Activated T-cell treated with anti-CD3 and anti-CD28 coated beads, Interleukin-2, amount 50 U/mL, for 4 hours (primary cell): ENCODE measurements at regions not wholly inside any gene's neighbourhood (a gene's known extent, or its start where the extent isn't known, plus 50 kb on each side); places are given as distances from the start of the nearest gene placed in this dataset.
A peak's percentile ranks its signal among the peaks of the same experiment; 100 is the strongest.
"Not testable (repeated sequence)": the region's sequence is repeated elsewhere in the genome, so short reads cannot be mapped to it uniquely, and the experiment has no call there.

Experiments
- ATAC-seq, 2 donors: fragments of 200-7000 bp; cut with Tn5 transposase; one replicate each; pipeline ENCODE4 v1.10.0; 2021
- DNase-seq: peaks from one replicate; pipeline ENCODE4 v3.0.0-alpha.2; 2020
- H3K27me3 Mint-ChIP-seq: one replicate; pipeline ENCODE4 v1.8.0; 2021; ENCODE audit warnings: low read depth, mixed read lengths
- H3K36me3 Mint-ChIP-seq: one replicate; pipeline ENCODE4 v1.8.0; 2022; ENCODE audit warnings: mixed read lengths; ENCODE audit not compliant: insufficient read depth
- H3K4me1 Mint-ChIP-seq: one replicate; pipeline ENCODE4 v1.8.0; 2021; ENCODE audit warnings: low read depth, mixed read lengths
- H3K4me3 Mint-ChIP-seq: one replicate; pipeline ENCODE4 v1.8.0; 2021; ENCODE audit warnings: mild to moderate bottlenecking, moderate library complexity, mixed read lengths
- H3K9me3 Mint-ChIP-seq: one replicate; pipeline ENCODE4 v1.8.0; 2021; ENCODE audit warnings: mixed read lengths

GRCh38 chr6:167208819-167209576 is 51.2 kb upstream of the GPR31 start:
- Mint-ChIP-seq H3K27me3 (peaks cover 10% of the 10 kb centered on the region), H3K4me3 (no peak overlapping the region), H3K9me3 (no peaks in the 10 kb centered on the region), H3K4me1 (no peaks in the 10 kb centered on the region), H3K36me3 (no peaks in the 10 kb centered on the region)
- no peak for DNase-seq
- ATAC-seq = no peak

DNA sequence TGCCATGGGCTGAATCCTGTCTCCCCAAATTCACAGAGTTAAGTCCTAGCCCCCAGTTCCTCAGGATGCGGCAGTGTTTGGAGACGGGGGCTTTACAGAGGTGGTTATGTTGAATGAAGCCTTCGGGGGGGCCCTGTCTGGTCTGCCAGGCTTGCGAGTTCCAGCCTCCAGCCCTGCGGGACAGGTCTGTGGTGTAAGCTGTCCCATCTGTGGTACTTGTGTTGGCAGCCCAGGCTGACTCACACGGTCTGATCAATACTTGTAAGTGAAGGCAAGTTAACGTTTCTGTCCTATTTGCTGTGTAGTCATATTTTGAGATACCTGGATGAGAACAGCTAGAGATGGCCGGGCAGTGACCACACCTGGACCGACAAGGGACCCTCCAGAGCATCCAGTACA is 51.8 kb upstream of the GPR31 start:
- H3K9me3 Mint-ChIP-seq = no peaks in the 10 kb centered on the region
- no peaks in the 10 kb centered on the region for H3K36me3 Mint-ChIP-seq
- H3K4me3 Mint-ChIP-seq = no peak overlapping the region
- DNase-seq (no peak), ATAC-seq (no peak)
- H3K4me1 Mint-ChIP-seq = no peaks in the 10 kb centered on the region
- peaks cover 10% of the 10 kb centered on the region for H3K27me3 Mint-ChIP-seq

DNA sequence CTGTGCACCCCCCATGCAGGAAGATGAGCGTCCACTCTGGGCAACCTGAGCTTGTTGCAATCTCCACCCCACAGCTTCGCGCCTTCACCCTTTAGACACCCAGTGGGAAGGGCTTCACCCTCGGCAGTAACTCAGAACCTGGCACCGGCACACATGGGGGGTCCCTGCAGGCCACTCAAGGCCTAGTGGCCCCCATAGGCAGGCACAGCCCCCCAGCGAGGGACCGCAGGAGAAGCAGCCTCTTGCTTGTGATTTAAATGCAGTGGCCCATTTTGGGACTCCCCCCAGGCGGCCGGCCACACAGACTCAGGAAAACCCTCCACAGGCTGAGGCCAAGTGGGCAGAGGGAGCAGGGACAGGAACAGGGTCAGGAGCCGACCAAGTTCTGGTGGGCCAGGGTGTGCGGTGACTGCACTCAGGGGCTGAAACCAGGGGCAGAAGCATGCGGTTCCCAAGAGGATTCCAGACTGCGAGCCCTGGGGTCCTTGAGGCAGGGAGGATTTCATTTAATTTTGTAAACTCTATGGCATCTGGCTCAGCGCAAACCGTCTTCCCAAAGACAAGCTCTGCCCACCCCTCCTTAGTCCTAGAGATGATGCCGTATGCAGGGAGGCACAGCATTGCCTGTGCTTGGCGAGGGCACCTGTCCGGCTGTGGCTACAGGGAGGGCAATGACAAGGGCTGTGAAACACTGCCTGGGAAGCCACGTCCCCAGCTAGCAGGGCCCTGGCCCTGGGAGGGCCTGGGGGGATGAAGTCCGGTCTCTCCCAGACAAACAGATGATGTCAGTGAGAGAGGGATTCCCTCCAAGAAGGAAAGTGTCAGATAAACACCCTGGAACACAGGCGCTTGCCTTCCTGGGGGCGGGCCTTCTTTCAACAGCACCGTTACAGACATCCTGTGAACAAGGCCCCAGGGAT is 52.9 kb upstream of the GPR31 start:
- no peaks in the 10 kb centered on the region for H3K9me3 Mint-ChIP-seq
- ATAC-seq = no peak
- no peaks in the 10 kb centered on the region for H3K36me3 Mint-ChIP-seq
- H3K27me3 Mint-ChIP-seq = peaks cover 10% of the 10 kb centered on the region
- no peak for DNase-seq
- H3K4me3 Mint-ChIP-seq = no peak overlapping the region
- H3K4me1 Mint-ChIP-seq = no peaks in the 10 kb centered on the region

- DNase-seq (no peak), ATAC-seq (no peak)
- no peaks in the 10 kb centered on the region for H3K4me1 Mint-ChIP-seq
- H3K27me3 Mint-ChIP-seq = peaks cover 8% of the 10 kb centered on the region
- no peaks in the 10 kb centered on the region for H3K9me3 Mint-ChIP-seq
- no peaks in the 10 kb centered on the region for H3K36me3 Mint-ChIP-seq
- no peak overlapping the region for H3K4me3 Mint-ChIP-seq
Measured at GRCh38 chr6:167211295-167211648, 53.5 kb upstream of the GPR31 start.

DNA sequence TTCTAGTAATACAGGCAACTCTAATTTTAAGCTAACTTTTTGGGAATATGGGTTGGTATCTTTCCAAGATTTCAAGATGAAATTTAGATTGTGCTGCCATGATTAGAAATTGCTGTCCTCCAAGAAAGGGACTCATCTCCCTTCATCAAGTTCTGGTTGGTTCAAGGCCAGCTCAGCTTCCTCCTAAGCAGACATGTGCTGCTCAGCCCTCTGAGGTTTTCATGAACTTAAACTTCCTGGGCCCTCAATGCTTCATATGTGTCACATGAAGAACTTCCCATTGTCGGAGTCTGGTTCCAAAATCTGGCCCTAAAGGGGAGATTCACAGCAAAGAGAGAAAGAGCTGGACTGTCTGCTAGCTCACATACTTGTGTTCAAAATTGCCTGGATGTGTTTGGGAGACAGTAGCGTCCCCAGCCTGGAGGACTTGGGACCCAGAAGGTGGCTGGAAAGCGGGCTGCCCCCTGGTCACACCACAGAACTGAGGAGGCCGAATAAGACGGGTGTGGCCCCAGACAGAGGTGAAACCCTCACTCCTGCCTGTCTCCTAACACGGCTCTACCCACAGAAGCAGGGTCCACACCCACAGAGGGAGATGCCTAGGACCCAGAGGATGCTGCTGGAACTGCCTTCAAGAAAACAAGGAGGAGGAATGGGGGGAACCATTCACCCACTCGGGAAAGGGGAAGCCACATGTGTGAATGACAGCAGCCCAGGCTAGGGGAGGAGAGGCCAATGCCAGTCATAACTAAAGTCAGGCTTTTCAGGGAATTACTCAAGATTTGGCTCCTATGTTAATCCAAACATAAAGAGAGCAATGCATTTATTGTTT is 54.3 kb upstream of the GPR31 start:
- Mint-ChIP-seq H3K4me3 (no peak overlapping the region), H3K4me1 (no peaks in the 10 kb centered on the region), H3K27me3 (no peaks in the 10 kb centered on the region), H3K36me3 (no peaks in the 10 kb centered on the region), H3K9me3 (no peaks in the 10 kb centered on the region)
- no peak for DNase-seq
- ATAC-seq = peak in 1 of 2 donors; percentile 40

GRCh38 chr6:167212713-167213005 is 54.9 kb upstream of the GPR31 start:
- DNase-seq = no peak
- ATAC-seq = peak; percentile 48 to 51
- H3K27me3 Mint-ChIP-seq = no peaks in the 10 kb centered on the region
- no peak overlapping the region for H3K4me3 Mint-ChIP-seq
- H3K4me1 Mint-ChIP-seq = no peaks in the 10 kb centered on the region
- H3K36me3 Mint-ChIP-seq = no peaks in the 10 kb centered on the region
- no peaks in the 10 kb centered on the region for H3K9me3 Mint-ChIP-seq

DNA sequence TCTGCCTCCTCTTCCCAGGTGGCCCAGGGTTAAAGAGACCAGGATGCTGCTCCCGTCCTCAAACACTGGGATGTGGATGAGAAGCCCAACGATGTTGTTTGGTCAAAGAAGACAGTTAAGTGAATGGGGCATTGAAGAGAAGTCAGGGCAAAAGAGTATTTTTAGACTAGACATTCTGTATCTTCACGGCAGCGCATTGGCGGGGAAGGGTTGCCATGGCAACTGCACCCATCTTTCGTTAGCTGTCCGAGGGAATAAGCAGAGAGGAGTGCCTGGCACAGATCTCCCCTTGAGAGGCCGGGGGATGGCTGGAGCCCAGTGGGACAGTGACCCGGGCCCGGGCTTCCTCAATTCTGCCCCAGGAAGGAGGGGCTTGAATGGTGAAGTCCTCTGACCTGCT is 56.4 kb upstream of the GPR31 start:
- ATAC-seq (no peak), DNase-seq (no peak)
- H3K4me3 Mint-ChIP-seq = no peak overlapping the region
- no peaks in the 10 kb centered on the region for H3K27me3 Mint-ChIP-seq
- no peaks in the 10 kb centered on the region for H3K4me1 Mint-ChIP-seq
- no peaks in the 10 kb centered on the region for H3K9me3 Mint-ChIP-seq
- H3K36me3 Mint-ChIP-seq = no peaks in the 10 kb centered on the region

- not testable (repeated sequence) for H3K4me1 Mint-ChIP-seq, H3K27me3 Mint-ChIP-seq, H3K4me3 Mint-ChIP-seq, H3K36me3 Mint-ChIP-seq, ATAC-seq, H3K9me3 Mint-ChIP-seq, DNase-seq
Measured at GRCh38 chr6:167215429-167216250, 57.9 kb upstream of the GPR31 start.

GRCh38 chr6:167216390-167217050 is 58.7 kb upstream of the GPR31 start:
- not testable (repeated sequence) for DNase-seq, H3K4me1 Mint-ChIP-seq, H3K9me3 Mint-ChIP-seq, H3K36me3 Mint-ChIP-seq, H3K27me3 Mint-ChIP-seq, H3K4me3 Mint-ChIP-seq, ATAC-seq

DNA sequence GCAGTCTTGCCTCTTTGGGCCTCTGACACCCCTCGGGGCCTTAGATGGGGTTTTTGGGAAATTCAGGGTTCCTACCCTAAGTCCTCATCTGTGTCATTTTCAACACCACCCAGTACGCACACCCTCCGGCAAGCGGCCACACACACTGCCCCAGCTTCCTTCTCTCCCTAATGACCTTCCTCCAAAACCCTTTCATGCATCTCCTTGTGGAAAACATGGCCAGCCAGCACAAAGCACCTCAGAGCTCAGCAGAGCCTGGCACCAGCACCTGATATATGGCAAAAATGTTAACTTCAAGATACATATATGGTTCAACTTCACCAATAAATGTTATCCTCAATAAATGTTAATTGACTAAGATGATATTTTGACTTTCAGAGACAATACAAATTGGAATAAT is 59.3 kb upstream of the GPR31 start:
- not testable (repeated sequence) for H3K36me3 Mint-ChIP-seq, H3K9me3 Mint-ChIP-seq, H3K4me1 Mint-ChIP-seq, H3K4me3 Mint-ChIP-seq, DNase-seq, H3K27me3 Mint-ChIP-seq, ATAC-seq

DNA sequence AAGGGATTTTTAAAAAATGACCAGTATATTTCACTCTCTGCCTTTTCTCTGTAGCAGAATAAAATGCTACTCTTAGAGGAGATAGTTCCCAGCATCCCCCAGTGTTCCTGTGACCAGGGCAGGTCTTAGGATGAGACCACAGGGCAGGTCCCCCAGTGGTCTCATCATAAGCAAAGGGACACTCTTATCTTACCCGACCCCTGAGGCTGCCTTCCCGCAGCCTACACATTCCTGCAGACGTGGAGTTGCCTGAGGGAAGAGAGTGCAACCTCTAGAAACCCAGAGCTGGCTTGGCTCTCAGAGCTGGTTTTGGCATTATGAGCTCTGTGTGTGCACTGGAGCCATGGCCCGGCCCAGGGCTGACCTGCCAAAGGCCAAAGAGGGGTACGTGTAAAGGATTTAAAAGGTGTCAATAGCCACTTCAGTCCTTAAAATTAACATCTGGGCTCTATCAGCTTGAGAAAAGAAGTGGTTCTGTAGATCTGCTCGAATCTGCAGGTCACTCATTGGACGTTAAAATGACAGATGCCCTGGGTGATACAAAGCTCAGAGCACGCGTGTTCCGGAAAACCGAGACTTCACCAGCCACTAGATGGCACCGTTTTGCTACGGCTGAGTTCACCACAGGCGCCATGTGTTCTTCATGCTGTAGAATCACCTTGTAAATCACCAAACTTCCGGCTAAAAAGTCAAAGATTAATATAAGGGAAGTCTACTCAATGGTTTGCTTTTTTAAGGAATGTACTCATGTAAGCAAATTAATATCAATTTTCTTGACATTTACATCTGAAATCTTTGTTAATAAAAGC is 60.4 kb upstream of the GPR31 start:
- DNase-seq, H3K4me3 Mint-ChIP-seq, H3K4me1 Mint-ChIP-seq, H3K36me3 Mint-ChIP-seq, H3K27me3 Mint-ChIP-seq, H3K9me3 Mint-ChIP-seq: not testable (repeated sequence)
- ATAC-seq = peak; percentile 75 to 76

- not testable (repeated sequence) for H3K9me3 Mint-ChIP-seq, H3K27me3 Mint-ChIP-seq, ATAC-seq, H3K36me3 Mint-ChIP-seq, H3K4me1 Mint-ChIP-seq, H3K4me3 Mint-ChIP-seq, DNase-seq
Measured at GRCh38 chr6:167219079-167219478, 61.3 kb upstream of the GPR31 start.

- no peaks in the 10 kb centered on the region for H3K4me1 Mint-ChIP-seq
- no peaks in the 10 kb centered on the region for H3K36me3 Mint-ChIP-seq
- no peak overlapping the region for H3K4me3 Mint-ChIP-seq
- peaks cover 2% of the 10 kb centered on the region for H3K27me3 Mint-ChIP-seq
- ATAC-seq (no peak), DNase-seq (no peak)
- no peaks in the 10 kb centered on the region for H3K9me3 Mint-ChIP-seq
Measured at GRCh38 chr6:167219967-167220512, 62.3 kb upstream of the GPR31 start.
